SKM-1 (cell line): ENCODE measurements at regions not wholly inside any gene's neighbourhood (a gene's known extent, or its start where the extent isn't known, plus 50 kb on each side); places are given as distances from the start of the nearest gene placed in this dataset.

Source experiments
- DNase-seq: peaks from one replicate; lab custom pipeline; 2025; ENCODE audit not compliant: unreplicated experiment; lab: John Stamatoyannopoulos, UW

- DNase-seq: no peak
These were observed 467.3 kb downstream of the SHQ1 start for GRCh38 chr3:72380711-72381493.

DNA sequence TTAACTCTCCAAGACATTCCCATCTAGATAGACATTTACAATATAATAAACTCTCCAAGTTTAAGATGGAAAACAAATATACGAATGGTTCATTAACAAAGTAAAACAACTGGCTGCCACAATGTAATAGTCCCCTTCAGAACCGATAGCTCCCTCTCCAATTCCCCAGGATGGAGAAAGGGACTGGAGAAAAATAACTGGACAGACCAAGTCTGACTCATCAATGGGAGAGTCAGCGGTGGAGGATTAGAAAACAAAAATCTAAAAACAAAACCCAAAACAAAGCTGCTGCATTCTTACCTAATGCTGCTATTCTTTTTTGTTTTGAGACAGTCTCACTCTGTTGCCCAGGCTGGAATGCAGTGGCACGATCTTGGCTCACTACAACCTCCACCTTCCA lies 468.1 kb downstream of the SHQ1 start:
- no peak for DNase-seq

DNA sequence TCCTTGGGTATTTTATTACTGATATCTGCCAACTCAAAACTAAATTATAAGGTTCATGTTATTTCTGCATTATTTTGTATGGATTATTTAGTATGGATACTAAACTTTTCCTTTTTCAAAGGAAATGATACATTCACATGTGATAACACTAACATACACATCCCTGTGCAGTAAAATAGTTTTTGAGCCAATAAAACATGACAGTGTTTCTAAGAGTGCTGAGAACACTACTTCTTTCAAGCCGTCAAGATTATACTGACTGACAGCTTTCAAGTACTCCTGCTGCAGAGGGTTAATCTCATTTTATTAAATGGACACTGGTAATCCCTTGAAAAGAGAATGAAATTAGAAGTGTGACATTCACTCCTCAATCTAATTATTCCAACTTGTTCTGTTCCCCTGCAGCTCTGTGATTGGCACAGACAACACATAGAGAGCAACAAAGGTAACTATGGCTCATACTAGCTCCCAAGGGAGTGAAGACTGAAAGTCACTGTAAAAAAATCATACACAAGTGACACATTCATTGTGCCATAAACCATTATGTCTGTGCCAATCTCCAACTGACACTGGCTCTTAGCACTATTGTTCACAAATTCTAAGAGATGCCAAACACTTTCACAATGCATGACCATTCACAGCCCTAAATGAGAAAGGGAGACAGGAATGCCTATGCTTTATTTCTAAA lies 468.6 kb downstream of the SHQ1 start:
- DNase-seq: no peak

- no peak for DNase-seq
These were observed 470.0 kb downstream of the SHQ1 start for GRCh38 chr3:72378287-72378686.

DNA sequence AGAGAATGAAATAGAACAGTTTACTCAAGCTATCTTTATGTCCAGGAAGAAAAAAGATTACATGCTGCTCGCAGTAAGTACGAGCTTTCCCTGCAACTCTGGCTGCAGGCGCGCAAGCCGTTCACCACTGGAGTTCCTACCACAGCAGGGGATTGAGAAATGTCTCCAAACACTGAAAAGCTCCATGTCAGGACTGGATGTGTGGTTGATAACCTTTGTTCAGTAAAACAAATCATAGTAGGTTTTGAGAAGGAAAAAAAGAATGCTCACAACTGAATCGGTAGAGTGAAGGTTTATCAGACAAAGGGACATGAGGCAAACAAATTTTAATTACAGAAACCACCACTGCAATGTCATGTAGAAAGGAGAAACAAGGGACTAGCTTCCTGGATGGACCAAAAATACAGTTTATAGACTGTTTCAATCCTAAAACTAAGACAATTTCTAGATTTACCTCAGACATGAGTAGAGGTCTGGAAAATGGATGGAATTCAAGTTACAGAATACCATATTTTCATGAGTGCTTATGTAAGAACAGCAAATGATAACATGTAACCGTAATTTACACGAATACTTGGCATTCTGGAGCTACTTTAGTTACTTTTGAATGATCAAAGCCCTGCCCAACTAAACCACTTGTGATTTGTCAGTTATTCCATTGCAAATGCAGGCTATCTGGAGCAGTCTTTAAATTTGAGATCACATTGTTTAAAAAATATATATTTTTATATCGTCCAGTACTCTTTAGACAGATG lies 471.1 kb downstream of the SHQ1 start:
- no peak for DNase-seq

DNA sequence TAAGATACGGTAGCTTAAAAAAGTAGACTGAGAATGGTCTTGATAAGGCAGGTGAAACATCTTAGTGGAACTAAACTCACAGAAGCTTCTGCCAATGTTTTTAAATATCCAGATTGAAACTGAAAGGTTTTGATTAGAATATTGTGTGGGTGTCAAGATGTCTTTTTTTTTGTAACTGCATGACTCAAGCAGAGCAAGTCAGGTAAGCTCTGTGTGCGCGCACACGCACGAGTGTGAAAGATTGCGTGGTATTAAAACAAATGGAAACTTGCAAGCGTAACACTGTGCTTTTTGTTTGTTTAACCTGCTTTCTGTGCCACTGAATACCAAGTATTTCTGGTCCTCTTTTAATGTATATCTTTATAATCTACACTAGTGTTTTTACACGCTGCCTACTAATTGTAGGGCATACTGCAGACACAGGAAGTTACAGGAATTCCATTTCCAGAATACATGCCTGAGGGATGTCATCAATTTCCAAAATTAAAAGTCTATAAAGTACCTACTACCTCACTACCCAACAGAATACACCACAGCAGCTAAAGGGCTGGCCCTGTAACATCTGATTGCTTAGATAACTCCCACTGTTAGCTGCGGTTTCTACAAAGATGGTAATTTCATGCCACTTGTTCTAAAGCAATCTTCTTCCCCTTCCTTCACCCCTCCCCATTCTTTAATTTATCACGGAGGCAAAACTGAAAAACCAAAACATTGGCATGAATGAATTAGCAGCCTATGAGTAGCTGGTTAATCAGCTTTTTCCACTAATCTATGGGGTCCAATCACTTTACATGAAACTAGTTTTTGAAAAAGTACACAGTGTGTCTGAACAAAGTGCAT lies 472.8 kb downstream of the SHQ1 start:
- DNase-seq: no peak

GRCh38 chr3:72373139-72373538 lies 475.1 kb downstream of the SHQ1 start:
- no peak for DNase-seq

DNA sequence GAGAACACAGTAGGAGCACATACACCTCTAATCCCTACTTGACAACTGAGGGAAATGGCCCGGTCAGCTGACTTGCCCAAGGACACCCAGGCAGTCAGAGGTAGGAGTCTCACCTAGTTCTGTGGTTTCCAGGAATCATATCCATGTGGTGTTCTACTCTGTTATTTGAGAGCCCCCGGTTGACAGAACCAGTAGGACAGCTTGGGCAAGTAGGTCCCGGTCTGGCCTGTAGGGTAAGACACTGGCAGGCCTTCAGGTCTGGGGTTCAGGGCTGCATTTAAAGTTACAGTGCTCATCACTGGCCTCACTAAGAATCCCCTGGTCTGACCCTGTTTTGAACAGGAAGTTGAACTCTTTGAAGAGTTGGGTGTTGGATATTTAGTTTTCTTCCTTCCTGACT lies 476.1 kb downstream of the SHQ1 start:
- no peak for DNase-seq

DNA sequence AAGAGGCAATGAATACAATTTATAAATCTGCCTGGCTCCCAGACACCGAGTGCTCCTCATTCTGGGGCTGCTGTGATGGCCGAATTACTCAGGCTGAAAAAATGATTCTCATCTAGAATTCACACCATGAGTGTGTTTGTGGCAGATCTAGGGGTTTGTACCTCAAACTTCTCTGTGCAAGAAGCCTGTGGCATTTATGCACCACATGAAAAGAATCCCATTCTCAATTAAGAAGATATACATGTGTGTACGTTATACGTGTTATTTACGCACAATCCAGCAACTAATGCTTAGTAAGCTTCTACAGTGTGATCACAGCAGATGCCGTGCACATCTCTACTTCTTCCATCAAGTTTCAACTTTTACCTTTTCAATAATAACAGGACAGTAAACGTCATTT lies 476.8 kb downstream of the SHQ1 start:
- no peak for DNase-seq

DNA sequence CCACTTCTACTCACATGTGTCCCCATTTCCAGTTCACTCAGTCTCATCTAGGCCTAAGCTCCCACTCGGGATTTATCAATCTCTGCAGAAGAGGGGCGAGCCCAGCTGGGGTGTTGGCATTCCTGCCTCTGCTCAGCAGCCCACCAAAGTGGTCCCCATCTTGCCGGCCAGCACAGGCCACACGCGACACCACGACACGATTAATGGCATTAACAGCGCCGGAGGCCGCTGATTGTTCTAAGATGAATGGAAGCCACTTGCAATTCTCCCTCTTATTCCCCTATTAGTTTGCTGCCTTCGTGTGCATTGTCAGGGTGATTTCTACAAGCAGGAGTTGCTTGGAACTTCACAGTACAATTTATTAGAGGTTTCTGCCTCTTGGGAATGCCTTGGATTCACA lies 477.3 kb downstream of the SHQ1 start:
- DNase-seq: no peak

DNA sequence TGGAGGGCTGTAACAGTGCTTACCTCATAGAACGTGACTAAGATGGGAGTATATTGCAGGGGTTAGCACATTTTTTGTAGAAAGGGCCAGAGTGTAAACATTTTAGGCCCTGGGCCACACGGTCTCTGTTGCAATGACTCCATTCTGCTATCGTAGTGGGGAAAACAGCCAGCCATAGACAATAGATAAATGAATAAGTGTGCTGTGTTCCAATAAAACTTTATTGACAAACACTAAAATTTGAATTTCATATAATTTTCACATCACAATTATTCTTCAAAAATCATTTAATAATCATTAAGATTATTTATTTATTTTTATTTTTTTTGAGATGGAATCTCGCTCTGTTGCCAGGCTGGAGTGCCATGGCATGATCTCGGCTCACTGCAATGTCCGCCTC lies 478.6 kb downstream of the SHQ1 start:
- no peak for DNase-seq

DNA sequence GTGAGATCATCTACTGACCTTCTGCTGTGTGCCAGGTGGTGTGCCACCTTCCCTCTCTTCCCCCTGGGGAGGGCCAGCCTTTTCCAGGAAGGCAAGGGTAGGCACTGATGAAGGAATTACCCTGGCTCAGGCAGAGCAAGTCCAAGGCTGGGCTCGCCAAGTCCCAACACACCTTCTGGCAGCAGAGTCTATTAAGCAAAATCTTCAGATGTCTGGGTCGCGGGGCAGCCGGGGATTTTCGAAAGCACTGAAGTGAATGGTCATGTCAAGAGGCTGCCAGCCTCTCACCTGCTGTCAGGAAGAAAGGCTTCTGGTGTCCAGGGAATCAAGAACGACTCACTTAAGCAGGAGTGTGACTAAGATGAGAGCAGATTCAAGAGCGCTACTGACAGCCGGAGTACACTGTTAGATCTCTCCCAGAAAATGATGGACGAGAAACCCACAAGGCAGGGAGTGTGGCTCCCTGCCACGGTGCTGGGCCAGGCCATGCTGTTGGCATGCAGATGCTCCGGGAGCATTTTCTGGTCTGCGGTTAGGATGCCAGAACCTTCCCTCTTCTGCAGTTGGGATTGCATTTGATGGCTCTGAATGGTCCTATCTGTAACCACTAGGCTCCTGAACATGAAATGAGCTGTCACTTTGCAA lies 479.8 kb downstream of the SHQ1 start:
- no peak for DNase-seq

- DNase-seq: no peak
These were observed 486.3 kb downstream of the SHQ1 start for GRCh38 chr3:72361990-72362389.

DNA sequence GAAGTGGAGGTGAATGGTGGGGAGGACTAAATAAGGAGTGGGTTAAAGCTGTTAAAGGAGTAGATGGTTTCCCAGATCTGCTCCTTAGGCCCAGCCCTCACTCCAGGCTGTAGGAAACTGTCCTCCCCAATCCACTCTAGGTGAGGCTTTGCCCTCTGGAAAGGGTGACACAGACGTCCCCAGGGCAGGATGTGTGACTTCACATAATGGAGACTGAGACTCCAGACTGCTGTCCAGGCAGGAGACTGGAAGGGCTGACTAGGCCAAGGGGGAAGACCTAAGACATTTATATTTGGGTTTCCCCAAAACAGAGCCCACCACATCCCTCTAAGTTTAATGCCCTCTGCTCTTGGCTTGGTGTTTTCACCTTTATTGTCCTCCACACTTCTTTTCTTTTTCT lies 488.5 kb downstream of the SHQ1 start:
- DNase-seq: no peak

GRCh38 chr3:72355168-72355567 lies 493.1 kb downstream of the SHQ1 start:
- DNase-seq: no peak

DNA sequence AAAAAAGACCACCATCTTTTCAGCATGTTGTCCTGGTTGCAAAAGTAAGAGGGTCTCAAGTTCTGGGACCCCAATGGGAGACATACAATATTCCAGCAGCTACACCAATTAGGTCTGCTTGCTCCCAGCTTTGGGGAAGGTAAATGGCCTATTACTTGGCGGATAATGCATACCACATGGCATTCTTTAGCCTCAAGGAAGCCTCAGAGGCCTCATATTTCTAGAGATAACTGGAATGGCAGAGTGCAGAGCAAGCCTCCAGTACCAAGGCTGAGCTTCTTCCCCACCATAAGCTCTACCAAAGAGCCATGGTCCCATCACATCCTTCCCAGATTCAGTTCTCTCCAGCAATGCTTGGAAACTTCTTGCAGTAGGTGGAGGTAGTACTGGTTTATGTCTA lies 493.8 kb downstream of the SHQ1 start:
- DNase-seq: no peak

DNA sequence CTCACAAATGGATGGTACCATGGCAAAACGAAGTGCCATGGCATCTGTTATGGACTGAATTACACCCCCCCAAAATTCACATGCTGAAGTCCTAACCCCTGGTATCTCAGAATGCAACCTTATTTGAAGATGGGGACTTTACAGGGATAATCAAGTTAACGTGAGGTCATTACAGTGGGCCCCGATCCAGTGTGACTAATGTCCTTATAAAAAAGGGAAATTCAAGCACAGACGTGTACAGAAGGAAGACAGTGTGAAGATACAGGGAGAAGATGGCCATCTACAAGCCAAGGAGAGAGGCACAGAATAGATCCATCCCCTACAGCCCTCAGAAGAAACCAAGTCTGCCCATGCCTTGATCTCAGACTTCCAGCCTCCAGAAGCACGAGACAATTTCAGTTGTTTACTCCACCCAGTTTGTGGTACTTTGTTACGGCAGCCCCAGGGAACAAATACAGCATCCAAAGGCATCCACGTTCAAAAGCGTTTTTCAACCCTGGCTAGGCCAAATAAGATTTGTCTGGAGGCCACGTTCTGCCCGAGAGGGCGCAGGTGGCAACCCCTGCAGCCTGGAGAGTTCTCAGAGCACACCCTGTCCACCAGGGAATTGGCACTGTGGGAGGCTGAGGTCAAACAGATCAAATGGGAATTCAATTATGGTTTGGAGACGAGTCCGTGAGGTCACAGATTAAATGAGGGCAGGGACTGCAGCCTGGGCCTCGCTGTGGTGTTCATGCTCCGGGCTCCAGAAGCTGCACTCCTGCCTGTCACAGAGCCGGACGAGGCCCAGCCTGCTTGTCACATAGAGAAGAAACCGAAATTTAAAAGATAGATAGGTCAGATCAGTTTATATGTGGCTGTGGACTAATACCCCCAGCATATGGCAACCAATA lies 494.8 kb downstream of the SHQ1 start:
- no peak for DNase-seq

- DNase-seq: no peak
These were observed 496.1 kb downstream of the SHQ1 start for GRCh38 chr3:72352176-72352575.

DNA sequence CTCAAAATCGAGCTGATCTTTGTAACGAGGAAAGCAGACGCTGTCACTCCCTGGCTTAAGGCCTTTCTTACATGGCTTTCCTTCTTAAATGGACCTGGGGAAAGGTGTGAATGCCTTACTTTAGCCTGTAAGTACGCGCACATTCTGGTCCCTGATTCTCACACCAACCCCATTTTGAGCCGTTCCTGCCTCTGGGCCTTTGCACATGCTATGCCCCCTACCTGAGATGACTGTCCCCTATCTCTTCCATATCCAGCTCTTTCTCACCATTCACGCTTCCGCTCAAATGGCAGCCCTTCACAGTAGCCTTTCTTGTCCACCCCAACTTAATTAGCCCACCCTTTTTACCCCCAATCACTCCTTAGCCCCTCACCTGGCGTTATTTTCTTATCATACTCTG lies 496.7 kb downstream of the SHQ1 start:
- no peak for DNase-seq
